Inflammatory macrophage (primary cell): ENCODE measurements at regions not wholly inside any gene's neighbourhood (a gene's known extent, or its start where the extent isn't known, plus 50 kb on each side); places are given as distances from the start of the nearest gene placed in this dataset.
"Not testable (repeated sequence)": the region's sequence is repeated elsewhere in the genome, so short reads cannot be mapped to it uniquely, and the experiment has no call there.

Experiments used
- DNase-seq, 2 donors: peaks; one replicate each; pipeline ENCODE4 v3.0.0-alpha.2; 2020 to 2022

DNA sequence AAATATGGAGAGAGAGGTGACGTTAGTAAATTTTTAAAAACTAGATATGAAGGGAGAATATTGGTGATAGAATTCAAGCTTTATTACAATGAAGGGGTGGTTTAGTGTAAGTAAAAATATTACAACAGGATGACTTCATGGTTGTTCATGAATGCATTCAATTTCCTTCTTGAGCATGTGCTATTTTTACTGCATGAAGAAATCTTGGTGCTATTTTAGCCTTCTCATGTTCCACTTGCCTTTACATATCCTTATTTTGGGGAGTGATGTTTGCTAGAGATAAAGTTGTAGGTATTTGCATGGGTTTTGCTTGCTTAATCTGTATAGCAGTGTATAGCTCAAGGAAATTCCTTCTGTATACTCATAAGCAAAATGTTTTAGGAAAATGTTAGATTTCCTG lies 195.0 kb upstream of the MMADHC start:
- no peak for DNase-seq

- no peak for DNase-seq
Observed at GRCh38 chr2:149781263-149781808, 193.8 kb upstream of the MMADHC start.

- no peak for DNase-seq
Observed at GRCh38 chr2:149773006-149773405, 185.4 kb upstream of the MMADHC start.

DNA sequence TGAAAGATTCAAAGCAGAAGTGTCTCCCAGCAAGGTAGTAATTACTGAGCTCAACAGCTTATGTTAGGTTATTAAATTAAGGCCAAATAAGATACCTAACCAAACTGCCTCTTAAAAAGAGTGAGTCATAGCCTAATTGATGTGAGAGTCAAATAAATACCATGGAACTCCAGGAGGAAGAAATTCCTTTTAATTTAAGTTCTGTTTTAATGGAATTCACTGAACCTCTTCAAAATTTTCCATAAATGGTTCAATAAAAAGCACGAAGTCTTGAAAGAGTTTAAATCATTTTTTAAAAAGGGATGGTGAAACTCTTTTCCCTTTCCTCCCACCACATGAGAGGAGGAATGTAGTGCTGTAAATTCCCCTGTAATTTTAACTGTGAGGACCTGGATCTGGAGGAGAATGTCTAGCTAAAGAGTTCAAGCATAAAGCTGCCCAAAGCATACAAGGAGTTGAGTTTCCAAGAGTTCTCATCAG lies 180.8 kb upstream of the MMADHC start:
- no peak for DNase-seq

DNA sequence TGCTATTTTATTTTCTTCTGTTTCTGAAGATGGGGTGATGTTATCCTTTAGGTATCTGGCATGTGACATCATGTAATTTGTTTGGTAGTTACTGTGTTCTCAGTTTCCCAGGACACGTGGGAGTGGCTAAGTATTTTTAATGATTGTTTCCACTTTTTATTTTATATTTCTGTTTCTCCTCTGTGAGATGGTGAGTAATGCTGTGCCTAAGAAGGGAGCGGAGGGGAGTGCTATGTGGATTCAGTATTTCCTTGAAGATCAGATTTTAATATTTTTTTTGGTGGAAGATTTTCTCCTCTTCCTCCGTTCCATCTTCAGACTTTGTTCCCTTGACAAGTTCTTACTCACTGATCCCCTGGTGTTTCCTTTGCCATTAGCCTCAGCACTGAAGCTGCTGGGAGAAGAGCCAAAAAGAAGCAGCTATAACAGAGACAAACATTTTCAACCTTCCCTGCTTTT lies 180.0 kb upstream of the MMADHC start:
- DNase-seq: no peak

DNA sequence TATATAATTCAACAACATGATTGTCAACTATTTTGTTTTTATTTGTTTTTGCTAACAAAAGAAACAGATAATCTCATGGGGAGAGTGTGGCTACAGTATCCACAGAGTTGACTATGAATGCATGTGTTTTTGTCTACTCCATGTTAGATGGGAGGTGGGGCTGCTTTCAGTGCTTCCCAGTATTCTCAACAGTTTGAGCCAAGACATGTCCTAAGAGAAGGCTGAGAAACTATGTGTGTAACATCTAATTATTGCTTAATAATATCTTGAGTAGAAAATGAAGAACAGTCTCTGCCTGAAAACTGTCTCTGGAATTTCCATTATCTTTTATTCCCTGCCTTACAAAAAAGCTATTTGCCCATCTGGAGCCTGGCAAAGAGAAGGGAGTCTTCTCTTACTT lies 178.8 kb upstream of the MMADHC start:
- DNase-seq: no peak

GRCh38 chr2:149765636-149766035 lies 178.1 kb upstream of the MMADHC start:
- no peak for DNase-seq

DNA sequence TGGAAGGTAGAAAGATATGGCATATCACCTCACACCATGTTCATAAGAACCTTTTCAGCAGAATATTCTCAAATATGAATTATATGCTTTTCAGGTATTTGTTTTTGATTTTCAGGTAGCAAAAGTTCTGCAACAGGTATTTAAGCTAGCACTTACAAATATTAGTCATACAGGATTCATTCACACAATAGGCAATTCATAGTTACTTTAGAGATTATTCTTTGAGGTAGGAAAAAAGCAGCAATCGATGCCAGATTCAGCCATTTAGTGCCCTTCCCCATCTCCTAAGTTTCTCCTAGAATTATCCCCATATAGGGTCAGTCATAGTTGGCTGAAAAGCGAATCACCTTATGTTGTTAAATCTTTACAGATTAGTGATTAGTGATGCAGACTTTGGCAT lies 177.4 kb upstream of the MMADHC start:
- DNase-seq: no peak

DNA sequence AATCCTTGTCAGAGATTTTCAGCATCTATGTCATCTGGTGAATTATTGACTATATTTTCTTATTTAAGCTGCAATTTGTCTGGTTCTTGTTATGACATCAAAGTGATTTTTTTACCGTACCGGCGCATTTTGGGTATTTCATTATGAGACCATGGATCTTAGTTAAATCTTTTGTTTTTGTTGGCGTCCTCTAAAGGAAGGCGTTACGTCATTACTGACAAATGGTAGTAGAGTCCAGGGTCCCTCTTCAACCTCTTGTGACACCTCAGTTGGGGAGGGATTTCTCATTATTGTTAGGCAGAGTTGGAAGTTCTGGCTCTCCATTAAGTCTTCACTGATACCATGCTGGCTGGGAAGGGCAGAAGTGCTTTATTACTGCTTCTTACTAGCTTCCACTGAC lies 175.8 kb upstream of the MMADHC start:
- no peak for DNase-seq

DNA sequence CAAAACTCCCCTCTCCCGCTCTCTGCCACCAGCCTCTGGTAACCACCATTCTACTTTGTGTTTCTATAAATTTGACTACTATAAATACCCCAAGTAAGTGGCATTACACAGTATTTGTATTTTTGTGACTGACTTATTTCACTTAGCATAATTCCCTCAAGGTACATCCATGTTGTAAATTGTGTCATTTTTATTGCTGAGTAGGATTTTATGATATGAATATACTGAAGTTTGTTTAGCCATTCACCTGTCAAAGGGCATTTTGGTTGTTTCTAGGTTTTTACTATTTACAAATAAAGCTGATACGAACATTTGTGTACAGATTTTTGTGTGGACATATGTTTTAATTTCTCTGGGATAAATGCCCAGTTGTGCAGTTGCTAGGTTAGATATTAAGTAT lies 174.0 kb upstream of the MMADHC start:
- no peak for DNase-seq

- DNase-seq: not testable (repeated sequence)
Observed at GRCh38 chr2:149759382-149759781, 171.8 kb upstream of the MMADHC start.

- DNase-seq: not testable (repeated sequence)
Observed at GRCh38 chr2:149754722-149755121, 167.1 kb upstream of the MMADHC start.

- DNase-seq: no peak
Observed at GRCh38 chr2:149747456-149747855, 159.9 kb upstream of the MMADHC start.

DNA sequence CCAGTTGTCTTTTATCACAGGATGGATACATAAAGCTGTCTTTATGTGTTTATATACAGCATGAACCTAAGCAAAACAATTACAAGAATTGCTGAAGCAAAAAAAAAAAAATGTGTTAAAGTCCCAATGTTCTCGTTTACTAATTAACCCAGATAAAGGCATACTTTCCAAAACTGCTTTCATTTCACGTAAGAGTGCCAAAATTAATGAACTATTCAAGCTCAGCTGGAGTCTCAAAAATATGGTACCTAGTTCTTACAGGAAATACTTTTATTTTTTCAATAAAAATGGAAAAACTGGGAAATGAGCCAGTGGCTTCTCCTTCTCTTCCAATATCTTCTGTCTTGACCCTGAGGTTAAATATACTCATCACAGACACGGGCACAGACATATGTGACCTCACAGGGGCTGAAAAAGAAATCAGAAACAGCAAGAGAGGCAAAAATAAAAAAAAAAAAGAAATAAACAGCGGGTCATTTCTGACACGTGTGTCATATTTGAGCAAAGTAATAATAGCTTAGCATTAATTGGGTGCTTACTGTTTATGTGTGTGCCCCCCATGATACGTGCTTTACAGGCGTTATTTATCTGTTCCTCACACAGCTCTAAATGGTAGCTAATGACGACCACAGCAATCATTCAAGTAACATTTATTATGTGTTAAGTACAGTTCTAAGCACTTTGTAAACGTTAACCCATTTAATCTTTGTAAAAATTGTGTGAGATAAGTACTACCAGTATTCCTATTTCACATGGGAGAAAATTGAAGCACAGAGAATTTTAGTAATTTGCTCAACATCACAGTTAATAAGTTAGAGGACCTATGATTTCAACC lies 158.0 kb upstream of the MMADHC start:
- DNase-seq: no peak

GRCh38 chr2:149744865-149745264 lies 157.3 kb upstream of the MMADHC start:
- DNase-seq: no peak

DNA sequence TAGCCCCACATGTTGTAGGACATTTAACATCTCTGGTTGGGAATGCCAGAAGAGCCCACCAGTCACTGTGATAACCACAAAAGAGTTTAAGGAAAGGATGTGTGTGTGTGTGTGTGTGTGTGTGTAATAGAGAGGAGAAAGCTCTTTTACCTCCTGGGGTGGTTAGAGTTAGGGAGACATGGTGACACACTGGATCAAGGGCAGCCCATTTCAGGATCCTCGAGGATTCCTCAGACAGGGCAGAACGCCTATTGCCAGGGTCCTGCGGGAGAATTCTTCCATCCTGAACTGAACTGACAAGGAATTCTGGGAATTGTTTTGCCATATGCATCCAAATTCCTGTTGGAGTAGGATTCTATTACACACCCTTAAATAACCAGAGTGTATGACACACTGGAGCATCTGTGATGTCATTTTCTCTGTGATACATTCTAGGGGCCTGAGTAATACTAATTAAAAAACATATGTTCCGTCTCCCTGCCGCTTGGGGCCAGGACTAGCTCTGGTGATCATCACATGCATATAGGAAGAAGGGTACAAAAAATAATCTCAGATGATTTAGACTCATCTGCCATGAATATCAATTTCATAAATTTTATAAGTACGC lies 156.4 kb upstream of the MMADHC start:
- no peak for DNase-seq

DNA sequence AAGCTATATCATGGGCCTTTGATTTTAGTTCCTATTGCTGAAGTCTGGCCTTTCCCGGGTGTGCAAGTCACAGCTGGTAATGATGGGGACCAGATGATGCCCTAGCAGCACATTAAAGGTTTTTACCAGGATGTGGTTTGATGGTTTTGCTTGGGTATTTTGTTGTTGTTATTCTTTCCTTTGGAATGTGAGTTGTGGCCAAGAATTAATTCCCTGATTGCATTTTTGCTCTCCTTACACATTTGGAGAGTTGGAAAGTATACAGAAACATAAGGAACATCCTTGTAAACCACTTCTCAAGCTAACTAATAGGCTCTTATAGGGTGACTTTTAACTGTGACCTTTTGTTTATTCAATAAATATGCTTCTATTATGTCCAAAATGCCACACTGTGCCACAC lies 154.1 kb upstream of the MMADHC start:
- no peak for DNase-seq

GRCh38 chr2:149740490-149740889 lies 152.9 kb upstream of the MMADHC start:
- no peak for DNase-seq

DNA sequence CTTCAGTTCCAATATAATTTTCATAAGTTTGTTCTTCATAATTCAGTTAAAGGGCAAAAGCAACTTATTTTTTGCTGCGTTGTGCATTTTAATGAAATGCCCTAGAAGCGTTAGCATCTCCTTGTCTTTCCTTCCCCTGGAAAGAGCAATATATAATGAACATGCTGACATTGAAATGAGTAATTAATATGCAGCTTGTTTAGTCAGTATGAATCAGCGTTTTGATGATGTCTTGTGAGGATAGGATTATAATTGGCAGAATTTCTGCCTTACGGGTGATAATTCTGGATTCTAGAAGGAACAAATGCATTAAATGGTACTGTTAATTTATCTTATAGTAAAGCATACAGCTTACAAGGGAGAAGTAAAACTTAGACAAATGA lies 152.3 kb upstream of the MMADHC start:
- no peak for DNase-seq

- no peak for DNase-seq
Observed at GRCh38 chr2:149739171-149739882, 151.8 kb upstream of the MMADHC start.

DNA sequence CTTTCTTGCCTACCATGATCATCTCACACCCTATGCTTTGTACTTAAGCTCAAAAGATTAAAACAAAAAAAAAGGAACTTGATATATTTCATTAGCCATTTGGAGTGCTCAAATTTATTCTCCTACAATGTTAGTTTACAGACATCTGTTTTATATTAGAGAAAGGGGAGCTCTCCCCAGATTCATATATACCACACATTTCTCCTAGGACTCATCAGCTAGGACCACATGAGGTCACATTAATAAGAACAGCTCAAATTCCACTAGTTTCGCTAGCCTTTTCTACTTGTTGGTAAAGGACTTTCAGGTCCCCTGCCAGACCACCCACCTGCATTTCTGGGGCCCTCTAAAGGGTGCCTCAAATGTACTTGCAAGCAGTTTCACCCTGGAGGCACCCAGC lies 151.2 kb upstream of the MMADHC start:
- DNase-seq: no peak

DNA sequence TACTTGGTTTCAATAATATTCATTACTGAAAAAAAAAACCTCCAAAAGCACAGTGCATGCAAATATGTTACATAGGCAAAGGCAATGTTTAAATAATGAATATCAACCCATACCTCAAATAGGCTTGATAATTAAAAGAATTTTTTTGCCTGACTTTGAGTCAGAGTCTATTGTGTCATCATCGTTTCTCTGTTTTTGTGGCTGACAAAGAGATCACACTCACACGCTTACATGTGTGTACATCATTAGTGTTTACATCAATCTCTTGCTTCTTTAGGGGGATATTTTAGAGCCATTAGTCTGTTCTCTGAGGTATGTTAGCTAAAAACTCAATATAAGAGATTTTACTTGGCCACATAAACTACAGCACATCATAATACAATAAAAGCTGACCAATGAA lies 150.3 kb upstream of the MMADHC start:
- no peak for DNase-seq

GRCh38 chr2:149735237-149735958 lies 147.8 kb upstream of the MMADHC start:
- no peak for DNase-seq
